ENCODE measurements at regions not wholly inside any gene's neighbourhood (a gene's known extent, or its start where the extent isn't known, plus 50 kb on each side); places are given as distances from the start of the nearest gene placed in this dataset.
"Not testable (repeated sequence)": the region's sequence is repeated elsewhere in the genome, so short reads cannot be mapped to it uniquely, and the experiment has no call there.

GRCh38 chr3:161700998-161701397 lies 204.4 kb downstream of the OTOL1 start:
- Histone ChIP-seq H3K27me3 (no peaks in the 10 kb centered on the region), H3K27ac (no peak overlapping the region), H3K36me3 (replicated peaks in 1 of 2) (no peaks in the 10 kb centered on the region), H3K4me3 (no peak overlapping the region), H3K9me3 (replicated peaks in 1 of 3) (no peaks in the 10 kb centered on the region), H3K4me1 (replicated peaks in 1 of 2) (no peaks in the 10 kb centered on the region)
- no peak for DNase-seq
- intact Hi-C loops (cut with DNase I) = no loop called here
- WGBS, 4 donors = 80 to 88% (median 84%) methylated on average over 2 of the region's 2 CpGs
- TF ChIP-seq POLR2A (IDR thresholded peaks at IDR 0.05) = no peak
- TF ChIP-seq CTCF (IDR thresholded peaks at IDR 0.05) = no peak

GRCh38 chr3:161707253-161707652 lies 210.6 kb downstream of the OTOL1 start:
- 70 to 84% (median 76%) methylated on average over 4 to 5 of the region's 5 CpGs for WGBS, 4 donors
- H3K27me3 ChIP-seq; intact Hi-C loops (cut with DNase I): not testable (repeated sequence)

GRCh38 chr3:161713731-161714130 lies 217.1 kb downstream of the OTOL1 start:
- Histone ChIP-seq H3K27me3 (no peaks in the 10 kb centered on the region), H3K4me1 (replicated peaks in 1 of 2) (no peaks in the 10 kb centered on the region), H3K9me3 (replicated peaks in 1 of 3) (no peaks in the 10 kb centered on the region), H3K4me3 (no peak overlapping the region), H3K27ac (no peak overlapping the region), H3K36me3 (replicated peaks in 1 of 2) (no peaks in the 10 kb centered on the region)
- no peak for TF ChIP-seq CTCF (IDR thresholded peaks at IDR 0.05)
- no peak for TF ChIP-seq POLR2A (IDR thresholded peaks at IDR 0.05)
- no peak for DNase-seq
- intact Hi-C loops (cut with DNase I) = no loop called here

More at GRCh38 chr3:161707253-161707652, 210.6 kb downstream of the OTOL1 start:
- not testable (repeated sequence) for H3K9me3 ChIP-seq (replicated peaks in 1 of 3); DNase-seq; H3K4me1 ChIP-seq (replicated peaks in 1 of 2); H3K27ac ChIP-seq; H3K4me3 ChIP-seq; H3K36me3 ChIP-seq (replicated peaks in 1 of 2)

- Histone ChIP-seq H3K9me3 (replicated peaks in 1 of 3) (no peaks in the 10 kb centered on the region), H3K4me3 (no peak overlapping the region), H3K27ac (no peak overlapping the region), H3K36me3 (replicated peaks in 1 of 2) (no peaks in the 10 kb centered on the region), H3K27me3 (no peaks in the 10 kb centered on the region), H3K4me1 (replicated peaks in 1 of 2) (no peaks in the 10 kb centered on the region)
- 62 to 83% (median 70%) methylated on average over 2 of the region's 2 CpGs for WGBS, 4 donors
- TF ChIP-seq CTCF (IDR thresholded peaks at IDR 0.05) = no peak
- no peak for DNase-seq
- intact Hi-C loops (cut with DNase I) = no loop called here
Measured at GRCh38 chr3:161731968-161732367, 235.4 kb downstream of the OTOL1 start.

- no peak overlapping the region for H3K4me3 ChIP-seq
- intact Hi-C loops (cut with DNase I) = no loop called here
- H3K36me3 ChIP-seq (replicated peaks in 1 of 2) = no peaks in the 10 kb centered on the region
- H3K9me3 ChIP-seq (replicated peaks in 1 of 3) = no peaks in the 10 kb centered on the region
- H3K27ac ChIP-seq = no peak overlapping the region
- no peaks in the 10 kb centered on the region for H3K4me1 ChIP-seq (replicated peaks in 1 of 2)
- TF ChIP-seq POLR2A (IDR thresholded peaks at IDR 0.05) (no peak), CTCF (IDR thresholded peaks at IDR 0.05) (no peak)
- no peaks in the 10 kb centered on the region for H3K27me3 ChIP-seq
- no peak for DNase-seq
Measured at GRCh38 chr3:161737171-161737570, 240.6 kb downstream of the OTOL1 start.
